K562 (cell line): ENCODE measurements at regions not wholly inside any gene's neighbourhood (a gene's known extent, or its start where the extent isn't known, plus 50 kb on each side); places are given as distances from the start of the nearest gene placed in this dataset.

ENCODE experiments used
- GATAD2A ChIP-seq: fragments of 450-650 bp; IDR thresholded peaks from 2 replicates; pipeline ENCODE4 v1.6.1; 2017
- KDM4B ChIP-seq, 2 experiments: fragments of 450-650 bp in 1 of 2; sonication (generic) in 1 of 2; IDR thresholded peaks; 2 replicates each; pipeline ENCODE4 v1.6.1; 2016 to 2017; ENCODE audit warnings: borderline replicate concordance in 2 of 2, antibody characterized with exemption in 1 of 2, low read depth in 1 of 2, mild to moderate bottlenecking in 1 of 2
- MTA2 ChIP-seq: fragments of 450-650 bp; IDR thresholded peaks from 2 replicates; pipeline ENCODE4 v1.6.1; 2016; ENCODE audit warnings: low read depth
- PHTF2 ChIP-seq: fragments of 250-450 bp; sonication (Bioruptor Pico); IDR thresholded peaks from 2 replicates; pipeline ENCODE4 v1.5.0; 2021; ENCODE audit warnings: mild to moderate bottlenecking
- RBM34 ChIP-seq: fragments of 200-400 bp; formaldehyde crosslinking; IDR thresholded peaks from 2 replicates; pipeline ENCODE4 v1.6.1; 2018; ENCODE audit warnings: low read length, borderline replicate concordance; ENCODE audit not compliant: insufficient read depth
- SRSF9 ChIP-seq: fragments of 200-400 bp; formaldehyde crosslinking; IDR thresholded peaks from 2 replicates; pipeline ENCODE4 v1.6.1; 2017; ENCODE audit warnings: low read depth, low read length, borderline replicate concordance
- TF ChIP-seq, protein P1 (sequence below), 2 experiments: fragments of 450-650 bp in 1 of 2; sonication (generic) in 1 of 2; formaldehyde crosslinking in 1 of 2; IDR thresholded peaks; 2 replicates each; pipeline versions ENCODE4 v1.7.1 to v1.9.0; 2016 to 2022; ENCODE audit warnings: inconsistent platforms in 1 of 2, mild to moderate bottlenecking in 1 of 2, missing genetic modification reagents in 1 of 2
- TF ChIP-seq, protein P2 (sequence below): fragments of 450-650 bp; formaldehyde crosslinking; IDR thresholded peaks from 2 replicates; pipeline ENCODE4 v1.4.0; 2022; ENCODE audit warnings: mild to moderate bottlenecking, moderate library complexity

DNA sequence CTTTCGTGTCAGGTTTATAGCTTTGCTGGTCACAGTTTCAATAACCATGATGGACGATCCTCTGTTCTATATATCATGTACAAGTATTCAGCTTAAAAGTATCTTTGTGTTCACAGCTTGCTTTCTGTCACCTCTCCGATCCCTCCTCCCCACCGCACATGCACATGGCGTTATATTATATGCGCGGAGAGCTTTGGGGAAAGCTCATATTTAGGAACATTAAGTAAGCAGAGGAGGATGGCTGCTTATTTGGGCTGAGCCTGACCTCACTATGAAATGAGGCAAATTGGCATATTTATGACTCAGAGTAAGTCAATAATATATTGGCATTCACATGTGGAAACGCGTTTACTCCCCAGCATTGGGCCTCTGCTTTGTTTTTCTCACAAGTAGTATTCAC lies 360.5 kb downstream of the HLX start (continued):
- TF ChIP-seq, protein P1, sequence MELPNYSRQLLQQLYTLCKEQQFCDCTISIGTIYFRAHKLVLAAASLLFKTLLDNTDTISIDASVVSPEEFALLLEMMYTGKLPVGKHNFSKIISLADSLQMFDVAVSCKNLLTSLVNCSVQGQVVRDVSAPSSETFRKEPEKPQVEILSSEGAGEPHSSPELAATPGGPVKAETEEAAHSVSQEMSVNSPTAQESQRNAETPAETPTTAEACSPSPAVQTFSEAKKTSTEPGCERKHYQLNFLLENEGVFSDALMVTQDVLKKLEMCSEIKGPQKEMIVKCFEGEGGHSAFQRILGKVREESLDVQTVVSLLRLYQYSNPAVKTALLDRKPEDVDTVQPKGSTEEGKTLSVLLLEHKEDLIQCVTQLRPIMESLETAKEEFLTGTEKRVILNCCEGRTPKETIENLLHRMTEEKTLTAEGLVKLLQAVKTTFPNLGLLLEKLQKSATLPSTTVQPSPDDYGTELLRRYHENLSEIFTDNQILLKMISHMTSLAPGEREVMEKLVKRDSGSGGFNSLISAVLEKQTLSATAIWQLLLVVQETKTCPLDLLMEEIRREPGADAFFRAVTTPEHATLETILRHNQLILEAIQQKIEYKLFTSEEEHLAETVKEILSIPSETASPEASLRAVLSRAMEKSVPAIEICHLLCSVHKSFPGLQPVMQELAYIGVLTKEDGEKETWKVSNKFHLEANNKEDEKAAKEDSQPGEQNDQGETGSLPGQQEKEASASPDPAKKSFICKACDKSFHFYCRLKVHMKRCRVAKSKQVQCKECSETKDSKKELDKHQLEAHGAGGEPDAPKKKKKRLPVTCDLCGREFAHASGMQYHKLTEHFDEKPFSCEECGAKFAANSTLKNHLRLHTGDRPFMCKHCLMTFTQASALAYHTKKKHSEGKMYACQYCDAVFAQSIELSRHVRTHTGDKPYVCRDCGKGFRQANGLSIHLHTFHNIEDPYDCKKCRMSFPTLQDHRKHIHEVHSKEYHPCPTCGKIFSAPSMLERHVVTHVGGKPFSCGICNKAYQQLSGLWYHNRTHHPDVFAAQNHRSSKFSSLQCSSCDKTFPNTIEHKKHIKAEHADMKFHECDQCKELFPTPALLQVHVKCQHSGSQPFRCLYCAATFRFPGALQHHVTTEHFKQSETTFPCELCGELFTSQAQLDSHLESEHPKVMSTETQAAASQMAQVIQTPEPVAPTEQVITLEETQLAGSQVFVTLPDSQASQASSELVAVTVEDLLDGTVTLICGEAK (IDR thresholded peaks at IDR 0.05), result no peak
- TF ChIP-seq, protein P1 (CRISPR knock-in tag; IDR thresholded peaks at IDR 0.05), result no peak
- no peak for TF ChIP-seq PHTF2 (CRISPR knock-in tag)
- no peak for TF ChIP-seq MTA2
- TF ChIP-seq, protein P2, sequence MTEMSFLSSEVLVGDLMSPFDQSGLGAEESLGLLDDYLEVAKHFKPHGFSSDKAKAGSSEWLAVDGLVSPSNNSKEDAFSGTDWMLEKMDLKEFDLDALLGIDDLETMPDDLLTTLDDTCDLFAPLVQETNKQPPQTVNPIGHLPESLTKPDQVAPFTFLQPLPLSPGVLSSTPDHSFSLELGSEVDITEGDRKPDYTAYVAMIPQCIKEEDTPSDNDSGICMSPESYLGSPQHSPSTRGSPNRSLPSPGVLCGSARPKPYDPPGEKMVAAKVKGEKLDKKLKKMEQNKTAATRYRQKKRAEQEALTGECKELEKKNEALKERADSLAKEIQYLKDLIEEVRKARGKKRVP (CRISPR knock-in tag), result no peak
- no peak for TF ChIP-seq GATAD2A
- TF ChIP-seq KDM4B (IDR thresholded peaks at IDR 0.05; ENCODE audit: borderline replicate concordance in 2 of 2, low read depth in 1 of 2), result no peak
- no peak for TF ChIP-seq RBM34
- no peak for TF ChIP-seq SRSF9
